K562 (cell line): ENCODE measurements at regions not wholly inside any gene's neighbourhood (a gene's known extent, or its start where the extent isn't known, plus 50 kb on each side); places are given as distances from the start of the nearest gene placed in this dataset.

ENCODE experiments used
- ATAC-seq: fragments of 200-7000 bp; cut with Tn5 transposase; 3 replicates; pipeline ENCODE4 v1.9.1; 2020; ENCODE audit warnings: moderate library complexity
- BruUV-seq: library from RNA; stranded (reverse); fragments of 400-500 nt; replicated peaks from 2 replicates; lab custom pipeline; 2021; lab: Mats Ljungman, UMichigan
- CTCF ChIA-PET: fragments of 300-600 bp; formaldehyde crosslinking; extraction: SDS; loops from one replicate; lab custom pipeline; 2021; ENCODE audit warnings: low intra/inter-chr PET ratio; lab: Yijun Ruan, JAX
- POLR2A ChIA-PET: fragments of 300-600, 350-650 bp; sonication (Branson Sonifier 250); formaldehyde crosslinking; extraction: SDS; loops from one replicate; lab custom pipeline; 2021; ENCODE audit warnings: antibody characterized with exemption, inconsistent platforms; lab: Yijun Ruan, JAX
- DNase-seq, 4 experiments: peaks; one replicate each; pipeline versions ENCODE4 v3.0.0 to v3.0.0-alpha.2; 2011 to 2018; ENCODE audit warnings: low spot score in 3 of 4, mixed read lengths in 3 of 4; ENCODE audit errors: extremely low read depth in 1 of 4
- FAIRE-seq: peaks from 2 replicates; lab custom pipeline; 2011; peaks lifted over from hg19 to GRCh38; lab: Jason Lieb, UNC
- H2AFZ ChIP-seq: 2 replicates; pipeline ENCODE4 v1.6.0; 2011; ENCODE audit warnings: low read depth, low read length, control low read depth, inconsistent platforms
- H3K27ac ChIP-seq: fragments of 200-600 bp; 3 replicates; pipeline ENCODE4 v1.8.0; 2011; ENCODE audit warnings: low read depth, mild to moderate bottlenecking, control low read depth, inconsistent platforms, low read length, moderate library complexity, mixed read lengths; ENCODE audit errors: extremely low read depth
- H3K27me3 ChIP-seq, 2 experiments: fragments of 300-600 bp in 1 of 2; 2 replicates in 1 of 2; 3 replicates in 1 of 2; pipeline versions ENCODE4 v1.6.0 to v1.8.0; 2011; ENCODE audit warnings: inconsistent platforms in 2 of 2, low read length in 2 of 2, mild to moderate bottlenecking in 1 of 2, mixed read lengths in 1 of 2, moderate library complexity in 1 of 2; ENCODE audit not compliant: control insufficient read depth in 2 of 2, insufficient read depth in 2 of 2
- H3K36me3 ChIP-seq: fragments of 300-600 bp; 3 replicates; pipeline ENCODE4 v1.8.0; 2011; ENCODE audit warnings: mild to moderate bottlenecking, low read length, inconsistent platforms; ENCODE audit not compliant: control insufficient read depth, insufficient read depth
- H3K4me1 ChIP-seq, 2 experiments: fragments of 200-600 bp in 1 of 2; replicated peaks in 1 of 2; 2 replicates in 1 of 2; 3 replicates in 1 of 2; pipeline versions ENCODE4 v1.5.1 to v1.8.0; 2011; ENCODE audit warnings: inconsistent platforms in 2 of 2, low read length in 2 of 2, mild to moderate bottlenecking in 1 of 2, mixed read lengths in 1 of 2, moderate library complexity in 1 of 2; ENCODE audit not compliant: control insufficient read depth in 2 of 2, insufficient read depth in 2 of 2
- H3K4me2 ChIP-seq: 2 replicates; pipeline ENCODE4 v1.6.1; 2011; ENCODE audit warnings: low read length, control low read depth, inconsistent platforms, mixed read lengths; ENCODE audit not compliant: insufficient read depth
- H3K4me3 ChIP-seq: fragments of 200-600 bp; sonication (generic), shearing (Covaris generic); 2 replicates; pipeline ENCODE4 v1.5.1; 2016; ENCODE audit warnings: control low read depth, inconsistent platforms
- H3K79me2 ChIP-seq: fragments of 200-600 bp; 3 replicates; pipeline ENCODE4 v1.8.0; 2011; ENCODE audit warnings: low read length, inconsistent platforms; ENCODE audit not compliant: control insufficient read depth, insufficient read depth
- H3K9ac ChIP-seq, 2 experiments: 2 replicates each; pipeline versions ENCODE4 v1.6.0 to v1.6.1; 2011; ENCODE audit warnings: low read depth in 2 of 2, low read length in 2 of 2, control low read depth in 1 of 2, inconsistent platforms in 1 of 2, mild to moderate bottlenecking in 1 of 2, mixed read lengths in 1 of 2; ENCODE audit not compliant: insufficient read depth in 1 of 2
- H3K9me1 ChIP-seq: one replicate; pipeline ENCODE4 v1.6.0; 2011; ENCODE audit warnings: inconsistent platforms, mild to moderate bottlenecking, low read length, moderate library complexity; ENCODE audit not compliant: control insufficient read depth, insufficient read depth
- H3K9me3 ChIP-seq: replicated peaks from 2 replicates; pipeline ENCODE4 v1.5.1; 2011; ENCODE audit warnings: low read depth, low read length, inconsistent platforms; ENCODE audit not compliant: control insufficient read depth, insufficient read depth
- H4K20me1 ChIP-seq: replicated peaks from 2 replicates; pipeline ENCODE4 v1.6.1; 2011; ENCODE audit warnings: low read length, inconsistent platforms, mixed read lengths; ENCODE audit not compliant: control insufficient read depth, insufficient read depth
- BRF1 ChIP-seq: IDR thresholded peaks from 3 replicates; pipeline ENCODE4 v1.6.1; 2011; ENCODE audit warnings: borderline replicate concordance, mild to moderate bottlenecking; ENCODE audit not compliant: insufficient read length; ENCODE audit errors: extremely low read depth
- C11orf30 ChIP-seq: fragments of 450-650 bp; IDR thresholded peaks from 2 replicates; pipeline ENCODE4 v1.6.1; 2016; ENCODE audit warnings: low read depth, mild to moderate bottlenecking
- GABPB2 ChIP-seq: fragments of 250-450 bp; sonication (Bioruptor Pico); conservative IDR thresholded peaks from 2 replicates; pipeline ENCODE4 v1.5.1; 2021; ENCODE audit warnings: mild to moderate bottlenecking
- IRF2 ChIP-seq: sonication (generic); formaldehyde crosslinking; IDR thresholded peaks from 2 replicates; pipeline ENCODE4 v1.8.1; 2022; ENCODE audit warnings: mild to moderate bottlenecking, missing genetic modification reagents
- NCOA2 ChIP-seq, 2 experiments: fragments of 450-650 bp; IDR thresholded peaks; 2 replicates each; pipeline ENCODE4 v1.6.1; 2018; ENCODE audit warnings: mild to moderate bottlenecking in 2 of 2, moderate library complexity in 1 of 2; ENCODE audit not compliant: partially characterized antibody in 2 of 2
- NFIC ChIP-seq: fragments of 450-650 bp; IDR thresholded peaks from 2 replicates; pipeline ENCODE4 v1.6.1; 2017; ENCODE audit warnings: mild to moderate bottlenecking, inconsistent platforms
- PATZ1 ChIP-seq: fragments of 250-450 bp; sonication (Bioruptor Pico); IDR thresholded peaks from 2 replicates; pipeline ENCODE4 v1.5.0; 2020; ENCODE audit warnings: mild to moderate bottlenecking, borderline replicate concordance
- SNIP1 ChIP-seq: fragments of 450-650 bp; IDR thresholded peaks from 2 replicates; pipeline ENCODE4 v1.7.1; 2017; ENCODE audit warnings: low read depth, mild to moderate bottlenecking
- XRCC4 ChIP-seq: IDR thresholded peaks from one replicate; pipeline ENCODE4 v1.6.1; 2011; ENCODE audit not compliant: insufficient read depth, insufficient read length; ENCODE audit errors: extremely low read depth
- ZFP36 ChIP-seq: fragments of 150-350 bp; IDR thresholded peaks from 2 replicates; pipeline ENCODE4 v1.6.1; 2018; ENCODE audit warnings: low read length, low read depth; ENCODE audit not compliant: partially characterized antibody
- ZNF551 ChIP-seq: fragments of 250-450 bp; sonication (Bioruptor Pico); IDR thresholded peaks from 2 replicates; pipeline ENCODE4 v1.5.0; 2021; ENCODE audit warnings: mild to moderate bottlenecking, moderate library complexity
- WGBS: fragments of 100-300 bp; shearing (Covaris generic); methylation state at CpG from one replicate; pipeline ENCODE4 v1.1.6; 2016; ENCODE audit warnings: low coverage, mixed read lengths; ENCODE audit not compliant: insufficient coverage; ENCODE audit errors: missing lambda C conversion rate; 5-methylcytosine and 5-hydroxymethylcytosine counted together
- in situ Hi-C: fragments of 300-500 bp; cut with MboI; formaldehyde crosslinking; loops from 4 replicates; pipeline ENCODE4 v1.15.0; 2018; ENCODE audit warnings: inconsistent platforms, mixed read lengths
- intact Hi-C: fragments of 100-400 bp; cut with micrococcal nuclease; formaldehyde crosslinking; loops from 2 replicates; pipeline ENCODE4 v1.14.2; 2022
- TF ChIP-seq, protein P1 (sequence below): fragments of 450-650 bp; formaldehyde crosslinking; IDR thresholded peaks from 2 replicates; pipeline ENCODE4 v1.4.0; 2022; ENCODE audit warnings: missing genetic modification characterization
- TF ChIP-seq, protein P2 (sequence below): IDR thresholded peaks from 2 replicates; pipeline ENCODE4 v1.6.1; 2016; ENCODE audit warnings: missing genetic modification characterization, missing compliant biosample characterization
- TF ChIP-seq, protein P3 (sequence below): fragments of 250-450 bp; sonication (Bioruptor Pico); IDR thresholded peaks from 2 replicates; pipeline ENCODE4 v1.8.0; 2021; ENCODE audit warnings: moderate library complexity, mild to moderate bottlenecking, inconsistent platforms

DNA sequence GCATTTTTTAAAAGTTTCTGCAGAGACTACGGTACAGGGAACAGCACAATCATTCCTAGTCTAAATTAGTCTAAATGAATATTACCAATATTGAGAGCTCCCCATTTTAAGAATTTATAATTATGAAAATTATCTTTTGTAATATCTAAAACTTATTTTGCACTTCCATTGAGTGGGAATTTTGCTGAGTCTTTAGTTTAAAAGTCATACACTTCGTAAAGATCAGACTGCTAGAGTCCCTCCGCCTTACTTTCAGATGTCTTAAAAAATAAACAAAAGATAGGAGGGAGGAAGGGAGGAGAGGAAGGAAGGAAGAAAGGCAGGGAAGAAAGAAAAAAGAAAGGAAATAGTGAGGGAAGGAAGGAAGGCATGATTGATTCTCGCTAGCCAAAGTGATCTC, 278.2 kb upstream of the PRDM1 start:
- H3K9me1 ChIP-seq = no peaks in the 10 kb centered on the region
- no peaks in the 10 kb centered on the region for H3K36me3 ChIP-seq
- no peaks in the 10 kb centered on the region for H3K9me3 ChIP-seq
- H3K27me3 ChIP-seq = no peaks in the 10 kb centered on the region
- POLR2A ChIA-PET = no interaction called here
- 82% methylated on average over 4 of the region's 4 CpGs for WGBS
- H4K20me1 ChIP-seq = no peaks in the 10 kb centered on the region
- no peaks in the 10 kb centered on the region for H3K79me2 ChIP-seq
- ATAC-seq (no peak), DNase-seq (no peak), FAIRE-seq (no peak)
- no TSS peak for BruUV-seq
- no peak overlapping the region for H3K9ac ChIP-seq
- no peak overlapping the region; the same call in 1 of the 2 replicates for H2AFZ ChIP-seq
- CTCF ChIA-PET = no interaction called here
- H3K4me2 ChIP-seq = no peak overlapping the region
- H3K27ac ChIP-seq = no peak overlapping the region; the same call in 2 of the 3 replicates
- H3K4me1 ChIP-seq = peaks cover 15 to 63% of the 10 kb centered on the region in 2 experiments
- intact Hi-C loops (no loop called here), in situ Hi-C loops (no loop called here)
- H3K4me3 ChIP-seq = no peak overlapping the region
- TF ChIP-seq XRCC4 = no peak
- TF ChIP-seq GABPB2 (CRISPR knock-in tag) = no peak
- TF ChIP-seq C11orf30 = peak; percentile 70
- TF ChIP-seq, protein P1, sequence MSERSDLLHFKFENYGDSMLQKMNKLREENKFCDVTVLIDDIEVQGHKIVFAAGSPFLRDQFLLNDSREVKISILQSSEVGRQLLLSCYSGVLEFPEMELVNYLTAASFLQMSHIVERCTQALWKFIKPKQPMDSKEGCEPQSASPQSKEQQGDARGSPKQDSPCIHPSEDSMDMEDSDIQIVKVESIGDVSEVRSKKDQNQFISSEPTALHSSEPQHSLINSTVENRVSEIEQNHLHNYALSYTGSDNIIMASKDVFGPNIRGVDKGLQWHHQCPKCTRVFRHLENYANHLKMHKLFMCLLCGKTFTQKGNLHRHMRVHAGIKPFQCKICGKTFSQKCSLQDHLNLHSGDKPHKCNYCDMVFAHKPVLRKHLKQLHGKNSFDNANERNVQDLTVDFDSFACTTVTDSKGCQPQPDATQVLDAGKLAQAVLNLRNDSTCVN (CRISPR knock-in tag) = no peak
- TF ChIP-seq, protein P2, sequence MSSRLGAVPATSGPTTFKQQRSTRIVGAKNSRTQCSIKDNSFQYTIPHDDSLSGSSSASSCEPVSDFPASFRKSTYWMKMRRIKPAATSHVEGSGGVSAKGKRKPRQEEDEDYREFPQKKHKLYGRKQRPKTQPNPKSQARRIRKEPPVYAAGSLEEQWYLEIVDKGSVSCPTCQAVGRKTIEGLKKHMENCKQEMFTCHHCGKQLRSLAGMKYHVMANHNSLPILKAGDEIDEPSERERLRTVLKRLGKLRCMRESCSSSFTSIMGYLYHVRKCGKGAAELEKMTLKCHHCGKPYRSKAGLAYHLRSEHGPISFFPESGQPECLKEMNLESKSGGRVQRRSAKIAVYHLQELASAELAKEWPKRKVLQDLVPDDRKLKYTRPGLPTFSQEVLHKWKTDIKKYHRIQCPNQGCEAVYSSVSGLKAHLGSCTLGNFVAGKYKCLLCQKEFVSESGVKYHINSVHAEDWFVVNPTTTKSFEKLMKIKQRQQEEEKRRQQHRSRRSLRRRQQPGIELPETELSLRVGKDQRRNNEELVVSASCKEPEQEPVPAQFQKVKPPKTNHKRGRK (tag) = peak; percentile 62; the same call in 1 of the 2 replicates
- TF ChIP-seq ZNF551 (CRISPR knock-in tag) = 0 out of 2 replicates have a peak, but pooled peaks have one; percentile 30
- TF ChIP-seq SNIP1 = no peak
- TF ChIP-seq BRF1 = no peak
- no peak for TF ChIP-seq IRF2 (CRISPR knock-in tag)
- TF ChIP-seq NCOA2 (IDR thresholded peaks at IDR 0.05; ENCODE audit: partially characterized antibody in 2 of 2) = no peak
- TF ChIP-seq NFIC = no peak
- TF ChIP-seq PATZ1 (CRISPR knock-in tag) = no peak
- TF ChIP-seq, protein P3, sequence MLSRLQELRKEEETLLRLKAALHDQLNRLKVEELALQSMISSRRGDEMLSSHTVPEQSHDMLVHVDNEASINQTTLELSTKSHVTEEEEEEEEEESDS (CRISPR knock-in tag) = no peak
- TF ChIP-seq ZFP36 = no peak
